Fibroblast of lung (primary cell): ENCODE measurements at regions not wholly inside any gene's neighbourhood (a gene's known extent, or its start where the extent isn't known, plus 50 kb on each side); places are given as distances from the start of the nearest gene placed in this dataset.

Experiments
- DNase-seq, 2 donors: peaks; one replicate each; pipeline versions ENCODE4 v3.0.0 to v3.0.0-alpha.2; 2010; ENCODE audit warnings: low read depth in 2 of 2
- H2AFZ ChIP-seq: 2 replicates; pipeline ENCODE4 v1.5.1; 2012; ENCODE audit warnings: low read length, control low read depth, inconsistent platforms
- H3K27ac ChIP-seq: 2 replicates; pipeline ENCODE4 v1.5.1; 2011; ENCODE audit warnings: low read length, control low read depth; ENCODE audit not compliant: insufficient read depth
- H3K27me3 ChIP-seq: 2 replicates; pipeline ENCODE4 v1.5.1; 2011; ENCODE audit warnings: mild to moderate bottlenecking, low read length; ENCODE audit not compliant: control insufficient read depth, insufficient read depth
- H3K36me3 ChIP-seq: 2 replicates; pipeline ENCODE4 v1.5.1; 2011; ENCODE audit warnings: low read length; ENCODE audit not compliant: control insufficient read depth, insufficient read depth
- H3K4me1 ChIP-seq: 2 replicates; pipeline ENCODE4 v1.5.1; 2011; ENCODE audit warnings: low read length; ENCODE audit not compliant: control insufficient read depth, insufficient read depth; ENCODE audit errors: extremely low read depth
- H3K4me2 ChIP-seq: 2 replicates; pipeline ENCODE4 v1.5.1; 2011; ENCODE audit warnings: low read length, control low read depth; ENCODE audit not compliant: insufficient read depth; ENCODE audit errors: extremely low read depth
- H3K4me3 ChIP-seq, 4 experiments: fragments of 200-600 bp in 1 of 4; sonication (generic) in 1 of 4; replicated peaks in 1 of 4; 2 replicates each; pipeline ENCODE4 v1.5.1; 2011 to 2016; ENCODE audit warnings: low read length in 4 of 4, low read depth in 3 of 4, mild to moderate bottlenecking in 3 of 4, control low read depth in 2 of 4, inconsistent platforms in 1 of 4, mixed read lengths in 1 of 4; ENCODE audit not compliant: insufficient read depth in 1 of 4; ENCODE audit errors: control extremely low read depth in 1 of 4
- H3K79me2 ChIP-seq: 2 replicates; pipeline ENCODE4 v1.5.1; 2012; ENCODE audit warnings: mild to moderate bottlenecking, low read length, inconsistent platforms; ENCODE audit not compliant: control insufficient read depth, insufficient read depth
- H3K9ac ChIP-seq: 2 replicates; pipeline ENCODE4 v1.5.1; 2011; ENCODE audit warnings: mild to moderate bottlenecking, low read length, control low read depth; ENCODE audit not compliant: insufficient read depth
- H3K9me3 ChIP-seq: 2 replicates; pipeline ENCODE4 v1.5.1; 2012; ENCODE audit warnings: low read depth, low read length; ENCODE audit not compliant: control insufficient read depth, insufficient read depth
- H4K20me1 ChIP-seq: 2 replicates; pipeline ENCODE4 v1.5.1; 2011; ENCODE audit warnings: low read length; ENCODE audit not compliant: control insufficient read depth, insufficient read depth; ENCODE audit errors: extremely low read depth
- CTCF ChIP-seq, 2 donors: IDR thresholded peaks in 1 of 2; conservative IDR thresholded peaks in 1 of 2; 1 replicate in 1 of 2; 2 replicates in 1 of 2; pipeline ENCODE4 v1.5.1; 2011 to 2012; ENCODE audit warnings: low read length in 2 of 2, control low read depth in 1 of 2, inconsistent platforms in 1 of 2, low read depth in 1 of 2, mild to moderate bottlenecking in 1 of 2
- EZH2 ChIP-seq: IDR thresholded peaks from 2 replicates; pipeline ENCODE4 v1.5.1; 2012; ENCODE audit warnings: low read length, control low read depth, mild to moderate bottlenecking; ENCODE audit errors: missing control alignments

- Histone ChIP-seq H3K4me3 (no peak overlapping the region), H3K4me2 (no peak overlapping the region), H2AFZ (no peak overlapping the region), H3K27ac (no peak overlapping the region), H3K79me2 (no peaks in the 10 kb centered on the region), H4K20me1 (no peaks in the 10 kb centered on the region), H3K9ac (no peak overlapping the region), H3K36me3 (no peaks in the 10 kb centered on the region), H3K27me3 (no peaks in the 10 kb centered on the region), H3K4me1 (peaks cover 8% of the 10 kb centered on the region), H3K9me3 (no peaks in the 10 kb centered on the region)
- DNase-seq, result no peak
- TF ChIP-seq EZH2 (no peak), CTCF (conservative IDR thresholded peaks at IDR 0.05 in 1 of 2, IDR thresholded peaks at IDR 0.05 in 1 of 2; ENCODE audit: low read depth in 1 of 2, low read length in 2 of 2) (no peak)
Measured at GRCh38 chr11:12623869-12624268, 50.4 kb upstream of the TEAD1 start.
